Spleen (tissue), 11 donors: ENCODE measurements at regions not wholly inside any gene's neighbourhood (a gene's known extent, or its start where the extent isn't known, plus 50 kb on each side); places are given as distances from the start of the nearest gene placed in this dataset.

Source experiments
- DNase-seq: peaks from one replicate; pipeline ENCODE4 v3.0.0-alpha.2; 2020
- H3K27ac ChIP-seq, 8 donors: fragments of 200-600 bp; sonication (generic) in 7 of 8; 1 replicate in 4 of 8; 2 replicates in 4 of 8; pipeline versions ENCODE4 v1.5.0 to v1.8.0; 2016 to 2021; ENCODE audit warnings: inconsistent platforms in 4 of 8, mild to moderate bottlenecking in 4 of 8, moderate library complexity in 1 of 8
- H3K27me3 ChIP-seq, 7 donors: fragments of 200-600 bp; sonication (generic) in 6 of 7; replicated peaks in 1 of 7; 1 replicate in 4 of 7; 2 replicates in 3 of 7; pipeline versions ENCODE4 v1.5.0 to v1.8.0; 2016 to 2021; ENCODE audit warnings: inconsistent platforms in 3 of 7, mild to moderate bottlenecking in 1 of 7
- H3K36me3 ChIP-seq, 6 donors: fragments of 200-600 bp; sonication (generic) in 5 of 6; 1 replicate in 4 of 6; 2 replicates in 2 of 6; pipeline versions ENCODE4 v1.5.0 to v1.8.0; 2016 to 2021; ENCODE audit warnings: inconsistent platforms in 2 of 6
- H3K4me1 ChIP-seq, 6 donors: fragments of 200-600 bp; sonication (generic) in 5 of 6; 1 replicate in 3 of 6; 2 replicates in 3 of 6; pipeline versions ENCODE4 v1.5.0 to v1.8.0; 2016 to 2021; ENCODE audit warnings: inconsistent platforms in 3 of 6
- H3K4me3 ChIP-seq, 8 donors: fragments of 200-600 bp; sonication (generic) in 7 of 8; 1 replicate in 4 of 8; 2 replicates in 4 of 8; pipeline versions ENCODE4 v1.5.0 to v1.8.0; 2016 to 2021; ENCODE audit warnings: inconsistent platforms in 4 of 8, mild to moderate bottlenecking in 4 of 8, moderate library complexity in 2 of 8
- H3K9me3 ChIP-seq, 8 donors: fragments of 200-600 bp; sonication (generic) in 7 of 8; 1 replicate in 4 of 8; 2 replicates in 4 of 8; pipeline versions ENCODE4 v1.5.0 to v1.8.0; 2016 to 2021; ENCODE audit warnings: inconsistent platforms in 4 of 8
- POLR2A ChIP-seq, 3 donors: fragments of 450-650 bp; IDR thresholded peaks; one replicate each; pipeline ENCODE4 v1.5.1; 2017; ENCODE audit warnings: antibody characterized with exemption in 3 of 3, mild to moderate bottlenecking in 1 of 3
- POLR2AphosphoS5 ChIP-seq, 3 donors: sonication (generic); formaldehyde crosslinking; IDR thresholded peaks; one replicate each; pipeline ENCODE4 v1.5.1; 2017; ENCODE audit warnings: antibody characterized with exemption in 3 of 3
- WGBS, 5 donors: extraction: QIAGEN DNeasy Blood & Tissue Kit in 3 of 5; methylation state at CpG; one replicate each; pipeline versions ENCODE4 v1.1.5 to v1.1.7; 2013 to 2018; 5-methylcytosine and 5-hydroxymethylcytosine counted together
- intact Hi-C: fragments of 100-400 bp; cut with DNase I; formaldehyde crosslinking; loops from one replicate; pipeline ENCODE4 v1.15.0; 2023; ENCODE audit warnings: low total_unique reads
- TF ChIP-seq, protein P1 (sequence below), 11 experiments: fragments of 200-600 bp in 7 of 11; fragments of 450-650 bp in 4 of 11; sonication (generic) in 4 of 11; IDR thresholded peaks in 8 of 11; conservative IDR thresholded peaks in 3 of 11; 1 replicate in 7 of 11; 2 replicates in 4 of 11; pipeline versions ENCODE4 v1.4.0 to v1.8.0; 2016 to 2021; ENCODE audit warnings: antibody characterized with exemption in 11 of 11, inconsistent platforms in 4 of 11, mild to moderate bottlenecking in 1 of 11
- donor health status: healthy with polysubstance abuse.
- donor health status: DM: no; HTN: no; CAD: no; lungs with moderate emphysema.
- donor health status: DM: no; HTN: no; CAD: no.
- donor health status: Bipolar disorder and iron deficiency.
- donor health status: healthy.
- donor health status: DM: no; HTN: no; CAD: no.
- donor health status: DM: yes; HTN: yes; CAD: no.

DNA sequence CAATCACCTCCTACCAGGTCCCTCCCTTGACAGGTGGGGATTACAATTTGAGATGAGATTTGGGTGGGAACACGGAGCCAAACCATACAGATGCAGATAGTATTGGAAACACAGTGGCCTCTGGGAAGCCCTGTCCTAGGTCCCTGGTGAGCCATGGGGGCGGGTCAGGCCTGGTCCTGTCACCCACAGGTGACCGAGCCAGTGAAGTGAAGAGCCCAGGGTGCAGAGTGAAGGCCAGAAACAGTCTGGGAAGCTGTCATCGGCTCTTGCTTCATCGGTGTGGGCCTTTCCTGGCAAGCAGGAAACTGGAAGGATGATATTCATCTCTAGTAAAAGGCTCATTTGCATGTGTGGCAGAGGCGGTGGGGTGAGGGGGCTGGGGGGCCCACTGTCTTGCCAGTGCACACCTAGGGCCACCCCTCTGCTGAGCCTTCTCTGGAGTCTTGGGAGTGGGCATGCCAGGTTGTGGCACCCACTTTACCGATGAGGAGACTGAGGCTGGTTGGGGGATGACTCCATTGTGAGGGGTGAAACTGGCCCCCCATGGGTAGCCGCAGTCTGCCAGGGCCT, 290.6 kb downstream of the NDUFA10 start:
- no peaks in the 10 kb centered on the region for H3K36me3 ChIP-seq
- H3K4me1 ChIP-seq = peaks cover 0 to 4% (median 0%) of the 10 kb centered on the region in 6 donors
- intact Hi-C loops = no loop called here
- no peak overlapping the region for H3K27ac ChIP-seq
- 82 to 93% (median 83%) methylated on average over 3 to 8 of the region's 8 CpGs for WGBS, 5 donors
- TF ChIP-seq, protein P1, sequence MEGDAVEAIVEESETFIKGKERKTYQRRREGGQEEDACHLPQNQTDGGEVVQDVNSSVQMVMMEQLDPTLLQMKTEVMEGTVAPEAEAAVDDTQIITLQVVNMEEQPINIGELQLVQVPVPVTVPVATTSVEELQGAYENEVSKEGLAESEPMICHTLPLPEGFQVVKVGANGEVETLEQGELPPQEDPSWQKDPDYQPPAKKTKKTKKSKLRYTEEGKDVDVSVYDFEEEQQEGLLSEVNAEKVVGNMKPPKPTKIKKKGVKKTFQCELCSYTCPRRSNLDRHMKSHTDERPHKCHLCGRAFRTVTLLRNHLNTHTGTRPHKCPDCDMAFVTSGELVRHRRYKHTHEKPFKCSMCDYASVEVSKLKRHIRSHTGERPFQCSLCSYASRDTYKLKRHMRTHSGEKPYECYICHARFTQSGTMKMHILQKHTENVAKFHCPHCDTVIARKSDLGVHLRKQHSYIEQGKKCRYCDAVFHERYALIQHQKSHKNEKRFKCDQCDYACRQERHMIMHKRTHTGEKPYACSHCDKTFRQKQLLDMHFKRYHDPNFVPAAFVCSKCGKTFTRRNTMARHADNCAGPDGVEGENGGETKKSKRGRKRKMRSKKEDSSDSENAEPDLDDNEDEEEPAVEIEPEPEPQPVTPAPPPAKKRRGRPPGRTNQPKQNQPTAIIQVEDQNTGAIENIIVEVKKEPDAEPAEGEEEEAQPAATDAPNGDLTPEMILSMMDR (IDR thresholded peaks at IDR 0.05 in 8 of 11, conservative IDR thresholded peaks at IDR 0.05 in 3 of 11) = no peak
- TF ChIP-seq POLR2A (IDR thresholded peaks at IDR 0.05) = no peak
- TF ChIP-seq POLR2AphosphoS5 (IDR thresholded peaks at IDR 0.05) = no peak
- peaks cover 0 to 16% (median 9%) of the 10 kb centered on the region in 8 donors for H3K9me3 ChIP-seq
- no peak overlapping the region for H3K4me3 ChIP-seq
- peak; percentile 54 for DNase-seq
- H3K27me3 ChIP-seq = peaks cover 0 to 44% (median 0%) of the 10 kb centered on the region in 7 donors

DNA sequence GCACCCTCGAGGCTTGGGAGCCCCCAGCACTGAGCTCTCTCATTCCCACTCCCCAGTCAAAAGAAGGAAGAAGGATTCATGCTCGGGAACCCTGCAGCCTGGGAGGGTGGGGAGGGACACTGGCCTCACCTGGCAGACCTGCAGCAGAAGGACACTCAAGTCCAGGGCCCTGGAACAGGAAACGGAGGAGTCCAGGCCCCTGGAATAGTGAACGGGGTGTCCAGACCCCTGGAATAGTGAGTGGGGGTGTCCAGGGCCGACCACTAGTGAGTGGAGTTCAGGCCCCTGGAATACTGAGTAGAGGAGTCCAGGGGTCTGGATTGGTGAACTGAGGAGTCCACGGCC, 292.5 kb downstream of the NDUFA10 start:
- peak; percentile 20 for DNase-seq
- TF ChIP-seq POLR2AphosphoS5 (IDR thresholded peaks at IDR 0.05) (no peak), POLR2A (IDR thresholded peaks at IDR 0.05) (no peak)
- TF ChIP-seq, protein P1 (IDR thresholded peaks at IDR 0.05 in 8 of 11, conservative IDR thresholded peaks at IDR 0.05 in 3 of 11) = no peak
- Histone ChIP-seq H3K4me1 (peaks cover 0 to 4% (median 0%) of the 10 kb centered on the region in 6 donors), H3K27me3 (peaks cover 0 to 39% (median 0%) of the 10 kb centered on the region in 7 donors), H3K9me3 (peaks cover 0 to 16% (median 9%) of the 10 kb centered on the region in 8 donors), H3K27ac (no peak overlapping the region), H3K4me3 (no peak overlapping the region), H3K36me3 (no peaks in the 10 kb centered on the region)
- WGBS, 5 donors = 71 to 89% (median 84%) methylated on average over 5 to 6 of the region's 6 CpGs
- intact Hi-C loops = no loop called here

DNA sequence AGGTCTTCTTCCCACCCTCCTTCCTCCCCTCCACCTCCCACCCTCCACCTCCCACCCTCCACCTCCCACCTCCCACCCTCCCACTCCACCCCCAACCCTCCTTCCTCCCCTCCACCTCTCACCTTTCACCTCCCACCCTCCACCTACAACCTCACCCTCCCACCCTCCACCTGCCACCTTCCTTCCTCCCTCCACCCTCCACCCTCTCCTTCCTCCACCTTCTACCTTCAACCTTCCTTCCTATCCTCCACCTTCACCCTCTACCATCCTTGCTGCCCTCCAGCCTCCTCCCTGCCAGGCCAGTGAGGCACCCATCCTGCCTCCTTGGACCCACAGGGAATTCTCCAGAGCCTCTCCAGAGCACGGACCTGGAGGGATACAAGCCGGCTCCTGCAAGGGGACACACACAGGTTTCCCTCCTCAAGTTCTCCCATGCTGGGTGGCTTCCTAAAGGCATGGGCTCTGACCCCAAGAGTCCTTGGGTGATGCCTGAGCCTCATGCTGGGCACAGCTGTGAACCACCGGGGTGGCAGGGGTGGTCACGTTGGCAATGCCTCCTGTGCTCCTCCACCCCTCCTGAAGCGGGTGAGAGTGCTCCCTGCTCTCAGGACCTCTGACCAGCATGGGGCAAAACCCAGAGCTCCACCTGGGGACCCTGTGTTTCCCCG, 293.0 kb downstream of the NDUFA10 start:
- no peak for TF ChIP-seq POLR2A (IDR thresholded peaks at IDR 0.05)
- TF ChIP-seq, protein P1 (IDR thresholded peaks at IDR 0.05 in 8 of 11, conservative IDR thresholded peaks at IDR 0.05 in 3 of 11) = no peak
- no peak for TF ChIP-seq POLR2AphosphoS5 (IDR thresholded peaks at IDR 0.05)
- peaks cover 0 to 16% (median 9%) of the 10 kb centered on the region in 8 donors for H3K9me3 ChIP-seq
- H3K27me3 ChIP-seq = peaks cover 0 to 39% (median 0%) of the 10 kb centered on the region in 7 donors
- 89 to 96% (median 90%) methylated on average over 5 to 6 of the region's 6 CpGs for WGBS, 5 donors
- no peaks in the 10 kb centered on the region for H3K36me3 ChIP-seq
- H3K4me1 ChIP-seq = peaks cover 0 to 4% (median 0%) of the 10 kb centered on the region in 6 donors
- peak; percentile 40 for DNase-seq
- intact Hi-C loops = no loop called here
- no peak overlapping the region for H3K27ac ChIP-seq
- H3K4me3 ChIP-seq = no peak overlapping the region

DNA sequence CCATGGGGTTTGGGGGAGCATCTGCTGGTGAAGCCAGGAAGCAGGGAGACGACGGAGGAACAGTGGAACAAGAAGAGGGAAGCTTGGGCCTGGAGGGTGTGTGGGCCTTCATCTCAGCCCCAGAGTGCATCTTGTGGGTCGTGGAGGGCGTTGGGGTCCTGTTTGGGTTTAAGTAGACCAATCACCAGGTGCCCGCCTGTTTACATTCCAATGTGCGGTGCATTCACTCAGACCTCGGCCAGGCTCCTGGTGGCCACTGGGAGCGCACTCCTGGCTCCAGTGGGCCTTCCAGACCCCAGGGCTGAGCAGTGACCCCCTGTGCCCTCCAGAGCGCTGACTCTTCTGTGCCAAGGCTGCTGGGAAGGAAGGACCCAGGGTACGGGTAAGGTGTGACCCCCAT, 293.7 kb downstream of the NDUFA10 start:
- peak; percentile 41 for DNase-seq
- Histone ChIP-seq H3K27me3 (peaks cover 0 to 32% (median 0%) of the 10 kb centered on the region in 7 donors), H3K27ac (no peak overlapping the region), H3K4me3 (no peak overlapping the region), H3K36me3 (no peaks in the 10 kb centered on the region), H3K9me3 (peaks cover 0 to 16% (median 9%) of the 10 kb centered on the region in 8 donors), H3K4me1 (peaks cover 0 to 4% (median 0%) of the 10 kb centered on the region in 6 donors)
- no peak for TF ChIP-seq POLR2A (IDR thresholded peaks at IDR 0.05)
- TF ChIP-seq POLR2AphosphoS5 (IDR thresholded peaks at IDR 0.05) = no peak
- TF ChIP-seq, protein P1 (IDR thresholded peaks at IDR 0.05 in 8 of 11, conservative IDR thresholded peaks at IDR 0.05 in 3 of 11) = no peak
- 88 to 92% (median 91%) methylated on average over 10 of the region's 10 CpGs for WGBS, 5 donors
- intact Hi-C loops = no loop called here
